Trophoblast cell (in vitro differentiated cells and primary cell): ENCODE measurements at regions not wholly inside any gene's neighbourhood (a gene's known extent, or its start where the extent isn't known, plus 50 kb on each side); places are given as distances from the start of the nearest gene placed in this dataset.

Experiments
- DNase-seq, 2 donors: peaks; one replicate each; pipeline ENCODE4 v3.0.0-alpha.2; 2016
- H2AFZ ChIP-seq: 2 replicates; pipeline ENCODE4 v1.6.1; 2013; ENCODE audit warnings: low read length, moderate library complexity, mild to moderate bottlenecking; ENCODE audit not compliant: insufficient read depth, poor library complexity
- H2AK5ac ChIP-seq: 2 replicates; pipeline ENCODE4 v1.6.1; 2013; ENCODE audit warnings: mild to moderate bottlenecking, low read length
- H2BK120ac ChIP-seq: 2 replicates; pipeline ENCODE4 v1.6.1; 2013; ENCODE audit warnings: low read length, mild to moderate bottlenecking, moderate library complexity; ENCODE audit not compliant: insufficient read depth, poor library complexity
- H2BK12ac ChIP-seq: 2 replicates; pipeline ENCODE4 v1.6.1; 2013; ENCODE audit warnings: mild to moderate bottlenecking, low read length, moderate library complexity
- H2BK5ac ChIP-seq: 2 replicates; pipeline ENCODE4 v1.6.1; 2013; ENCODE audit warnings: low read length, low read depth, moderate library complexity, mild to moderate bottlenecking; ENCODE audit not compliant: poor library complexity
- H3K14ac ChIP-seq: 2 replicates; pipeline ENCODE4 v1.6.1; 2013; ENCODE audit warnings: mild to moderate bottlenecking, low read length
- H3K18ac ChIP-seq: 2 replicates; pipeline ENCODE4 v1.6.1; 2013; ENCODE audit warnings: mild to moderate bottlenecking, low read length
- H3K23ac ChIP-seq: 2 replicates; pipeline ENCODE4 v1.6.1; 2013; ENCODE audit warnings: low read length
- H3K27ac ChIP-seq: 2 replicates; pipeline ENCODE4 v1.5.1; 2013; ENCODE audit warnings: low read depth, mild to moderate bottlenecking, inconsistent platforms, low read length, moderate library complexity
- H3K27me3 ChIP-seq: 2 replicates; pipeline ENCODE4 v1.6.1; 2013; ENCODE audit warnings: inconsistent platforms, mild to moderate bottlenecking, low read length, moderate library complexity; ENCODE audit not compliant: insufficient read depth
- H3K36me3 ChIP-seq, 2 experiments: 1 replicate in 1 of 2; 2 replicates in 1 of 2; pipeline ENCODE4 v1.6.1; 2013; ENCODE audit warnings: low read length in 2 of 2, mild to moderate bottlenecking in 2 of 2, moderate library complexity in 1 of 2; ENCODE audit not compliant: insufficient read depth in 2 of 2, control insufficient read depth in 1 of 2
- H3K4ac ChIP-seq: 2 replicates; pipeline ENCODE4 v1.6.1; 2013; ENCODE audit warnings: low read depth, mild to moderate bottlenecking, low read length, moderate library complexity
- H3K4me1 ChIP-seq, 2 experiments: 1 replicate in 1 of 2; 2 replicates in 1 of 2; pipeline ENCODE4 v1.6.1; 2013; ENCODE audit warnings: low read length in 2 of 2, mild to moderate bottlenecking in 2 of 2, moderate library complexity in 1 of 2; ENCODE audit not compliant: insufficient read depth in 2 of 2, control insufficient read depth in 1 of 2
- H3K4me2 ChIP-seq: 2 replicates; pipeline ENCODE4 v1.6.1; 2013; ENCODE audit warnings: inconsistent platforms, mild to moderate bottlenecking, low read length, moderate library complexity
- H3K4me3 ChIP-seq: 2 replicates; pipeline ENCODE4 v1.5.1; 2013; ENCODE audit warnings: mild to moderate bottlenecking, low read depth, low read length, inconsistent platforms
- H3K79me1 ChIP-seq: one replicate; pipeline ENCODE4 v1.6.1; 2013; ENCODE audit warnings: low read length
- H3K79me2 ChIP-seq: 2 replicates; pipeline ENCODE4 v1.6.1; 2013; ENCODE audit warnings: low read length, mild to moderate bottlenecking; ENCODE audit not compliant: control insufficient read depth, insufficient read depth, poor library complexity
- H3K9ac ChIP-seq: 2 replicates; pipeline ENCODE4 v1.6.1; 2013; ENCODE audit warnings: mild to moderate bottlenecking, low read length
- H3K9me3 ChIP-seq: 2 replicates; pipeline ENCODE4 v1.6.1; 2013; ENCODE audit warnings: low read depth, mild to moderate bottlenecking, control low read depth, inconsistent platforms, low read length; ENCODE audit not compliant: insufficient read depth
- H4K12ac ChIP-seq: 2 replicates; pipeline ENCODE4 v1.6.1; 2013; ENCODE audit warnings: low read depth, mild to moderate bottlenecking, low read length, moderate library complexity
- H4K8ac ChIP-seq: 2 replicates; pipeline ENCODE4 v1.6.1; 2013; ENCODE audit warnings: low read depth, mild to moderate bottlenecking, low read length, moderate library complexity
- H4K91ac ChIP-seq: one replicate; pipeline ENCODE4 v1.6.1; 2013; ENCODE audit warnings: low read depth, mild to moderate bottlenecking, low read length, moderate library complexity
- WGBS: extraction: QIAGEN DNeasy Blood & Tissue Kit; methylation state at CpG from one replicate; pipeline ENCODE4 v1.1.7; 2013; ENCODE audit warnings: missing lambda C conversion rate; ENCODE audit not compliant: insufficient read length, insufficient coverage; ENCODE audit errors: extremely low coverage; 5-methylcytosine and 5-hydroxymethylcytosine counted together

- H2AFZ ChIP-seq = no peak overlapping the region
- no peak for DNase-seq
- no peak overlapping the region for H2BK12ac ChIP-seq
- H3K23ac ChIP-seq = no peak overlapping the region
- H3K79me1 ChIP-seq = no peaks in the 10 kb centered on the region
- no peak overlapping the region for H3K4ac ChIP-seq
- no peak overlapping the region for H4K91ac ChIP-seq
- H3K4me3 ChIP-seq = no peak overlapping the region
- no peaks in the 10 kb centered on the region for H3K79me2 ChIP-seq
- H3K27me3 ChIP-seq = no peaks in the 10 kb centered on the region
- H3K4me1 ChIP-seq = no peaks in the 10 kb centered on the region
- no peak overlapping the region for H3K4me2 ChIP-seq
- H3K18ac ChIP-seq = no peak overlapping the region
- no peak overlapping the region for H2AK5ac ChIP-seq
- no peak overlapping the region for H3K14ac ChIP-seq
- peaks cover 3% of the 10 kb centered on the region for H3K9me3 ChIP-seq
- H3K27ac ChIP-seq = no peak overlapping the region
- H2BK120ac ChIP-seq = no peak overlapping the region
- WGBS = no CpG with 5 or more reads among the region's 6 CpGs
- no peak overlapping the region for H3K9ac ChIP-seq
- no peak overlapping the region for H4K8ac ChIP-seq
- no peak overlapping the region for H2BK5ac ChIP-seq
- H3K36me3 ChIP-seq = no peaks in the 10 kb centered on the region
- no peak overlapping the region for H4K12ac ChIP-seq
Measured at GRCh38 chr7:156147104-156147503, 334.8 kb upstream of the SHH start.

DNA sequence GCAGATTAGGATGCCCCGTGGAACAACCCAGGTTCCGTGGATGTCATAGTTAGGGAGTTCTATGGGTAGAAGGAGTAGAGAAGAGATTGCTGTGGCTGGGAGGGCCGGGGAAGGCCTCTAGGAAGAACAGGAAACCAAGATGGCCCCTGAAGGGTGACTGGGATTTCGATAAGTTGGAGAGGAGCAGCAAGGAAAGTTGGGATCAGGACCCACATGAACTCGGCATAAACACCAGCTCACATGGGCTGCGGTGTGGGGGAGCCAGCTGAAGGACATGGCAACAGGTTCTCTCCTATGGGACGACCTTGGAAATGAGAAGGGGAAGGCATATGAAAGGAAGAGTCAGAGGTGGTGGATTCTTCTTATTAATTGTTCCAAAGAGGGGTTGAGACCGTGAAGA lies 333.7 kb upstream of the SHH start:
- H3K9me3 ChIP-seq = peaks cover 3% of the 10 kb centered on the region
- H4K12ac ChIP-seq = no peak overlapping the region
- H3K79me1 ChIP-seq = no peaks in the 10 kb centered on the region
- no peak overlapping the region for H2AK5ac ChIP-seq
- no peak overlapping the region for H3K4ac ChIP-seq
- no peak overlapping the region for H3K4me3 ChIP-seq
- no peak overlapping the region for H2AFZ ChIP-seq
- no peak overlapping the region for H3K27ac ChIP-seq
- H3K79me2 ChIP-seq = no peaks in the 10 kb centered on the region
- H3K23ac ChIP-seq = no peak overlapping the region
- no peaks in the 10 kb centered on the region for H3K4me1 ChIP-seq
- WGBS = no CpG with 5 or more reads among the region's 8 CpGs
- H3K27me3 ChIP-seq = no peaks in the 10 kb centered on the region
- no peaks in the 10 kb centered on the region for H3K36me3 ChIP-seq
- DNase-seq = no peak
- H2BK5ac ChIP-seq = no peak overlapping the region
- H3K14ac ChIP-seq = no peak overlapping the region
- no peak overlapping the region for H2BK12ac ChIP-seq
- H3K18ac ChIP-seq = no peak overlapping the region
- H4K91ac ChIP-seq = no peak overlapping the region
- H2BK120ac ChIP-seq = no peak overlapping the region
- no peak overlapping the region for H4K8ac ChIP-seq
- H3K9ac ChIP-seq = no peak overlapping the region
- no peak overlapping the region for H3K4me2 ChIP-seq

- Histone ChIP-seq H2AK5ac (no peak overlapping the region), H3K4ac (no peak overlapping the region), H3K14ac (no peak overlapping the region), H3K9ac (no peak overlapping the region), H3K79me2 (no peaks in the 10 kb centered on the region), H3K4me2 (no peak overlapping the region), H3K36me3 (no peaks in the 10 kb centered on the region), H2BK12ac (no peak overlapping the region), H2BK5ac (no peak overlapping the region), H3K23ac (no peak overlapping the region), H3K18ac (no peak overlapping the region), H2BK120ac (no peak overlapping the region), H2AFZ (no peak overlapping the region), H4K8ac (no peak overlapping the region), H3K9me3 (peaks cover 3% of the 10 kb centered on the region), H3K27ac (no peak overlapping the region), H3K27me3 (no peaks in the 10 kb centered on the region), H3K4me1 (no peaks in the 10 kb centered on the region), H3K4me3 (no peak overlapping the region), H4K12ac (no peak overlapping the region), H4K91ac (no peak overlapping the region), H3K79me1 (no peaks in the 10 kb centered on the region)
- DNase-seq = no peak
- no CpG with 5 or more reads among the region's 6 CpGs for WGBS
Measured at GRCh38 chr7:156145184-156145583, 332.9 kb upstream of the SHH start.

- Histone ChIP-seq H3K4ac (no peak overlapping the region), H3K4me1 (no peaks in the 10 kb centered on the region), H3K27me3 (no peaks in the 10 kb centered on the region), H2BK120ac (no peak overlapping the region), H3K27ac (no peak overlapping the region), H3K14ac (no peak overlapping the region), H3K79me1 (no peaks in the 10 kb centered on the region), H4K12ac (no peak overlapping the region), H3K4me3 (no peak overlapping the region), H3K79me2 (no peaks in the 10 kb centered on the region), H2BK12ac (no peak overlapping the region), H2AK5ac (no peak overlapping the region), H3K9ac (no peak overlapping the region), H3K23ac (no peak overlapping the region), H3K9me3 (peaks cover 3% of the 10 kb centered on the region), H4K8ac (no peak overlapping the region), H3K18ac (no peak overlapping the region), H3K36me3 (no peaks in the 10 kb centered on the region), H2BK5ac (no peak overlapping the region), H4K91ac (no peak overlapping the region), H2AFZ (no peak overlapping the region), H3K4me2 (no peak overlapping the region)
- DNase-seq = no peak
- WGBS = no CpG with 5 or more reads among the region's 7 CpGs
Measured at GRCh38 chr7:156143683-156144082, 331.4 kb upstream of the SHH start.
